GM12878 (cell line): ENCODE measurements at regions not wholly inside any gene's neighbourhood (a gene's known extent, or its start where the extent isn't known, plus 50 kb on each side); places are given as distances from the start of the nearest gene placed in this dataset.

Source experiments
- ATAC-seq: fragments of 200-7000 bp; cut with Tn5 transposase; 3 replicates; pipeline ENCODE4 v1.9.1; 2020; ENCODE audit warnings: mild to moderate bottlenecking, moderate library complexity
- BruUV-seq: library from RNA; stranded (reverse); fragments of 400-500 nt; replicated peaks from 2 replicates; lab custom pipeline; 2021; lab: Mats Ljungman, UMichigan
- CTCF ChIA-PET: fragments of 300-600 bp; sonication (Branson Sonifier 250); formaldehyde crosslinking; extraction: SDS; loops from one replicate; lab custom pipeline; 2021; ENCODE audit warnings: inconsistent platforms; lab: Yijun Ruan, JAX
- POLR2A ChIA-PET: fragments of 350-600 bp; formaldehyde crosslinking; extraction: SDS; loops from one replicate; lab custom pipeline; 2021; ENCODE audit warnings: inconsistent platforms; lab: Charles Lee
- RAD21 ChIA-PET: fragments of 300-600 bp; sonication (Branson Sonifier 250); formaldehyde crosslinking; loops from one replicate; lab custom pipeline; 2023; ENCODE audit warnings: antibody characterized with exemption; ENCODE audit not compliant: unreplicated experiment; lab: Charles Lee
- SMC1A ChIA-PET: fragments of 300-600 bp; sonication (Branson Sonifier 250); formaldehyde crosslinking; loops from one replicate; lab custom pipeline; 2023; ENCODE audit not compliant: unreplicated experiment, uncharacterized antibody; lab: Charles Lee
- DNase-seq: peaks from one replicate; pipeline ENCODE4 v3.0.0-alpha.2; 2011; ENCODE audit warnings: low read depth, low spot score
- FAIRE-seq: peaks from 3 replicates; lab custom pipeline; 2011; peaks lifted over from hg19 to GRCh38; lab: Jason Lieb, UNC
- H2AFZ ChIP-seq: 2 replicates; pipeline ENCODE4 v1.6.0; 2011; ENCODE audit warnings: low read depth, low read length, control low read depth; ENCODE audit not compliant: control insufficient read depth
- H3K27ac ChIP-seq: 2 replicates; pipeline ENCODE4 v1.5.1; 2011; ENCODE audit warnings: control low read depth; ENCODE audit not compliant: control insufficient read depth, insufficient read depth
- H3K27me3 ChIP-seq, 2 experiments: replicated peaks in 1 of 2; 2 replicates each; pipeline versions ENCODE4 v1.6.0 to v1.6.1; 2011; ENCODE audit warnings: low read length in 1 of 2; ENCODE audit not compliant: control insufficient read depth in 2 of 2, insufficient read depth in 2 of 2
- H3K36me3 ChIP-seq, 2 experiments: 2 replicates each; pipeline ENCODE4 v1.5.1; 2011; ENCODE audit warnings: low read length in 1 of 2; ENCODE audit not compliant: control insufficient read depth in 2 of 2, insufficient read depth in 2 of 2
- H3K4me1 ChIP-seq: 2 replicates; pipeline ENCODE4 v1.6.1; 2011; ENCODE audit warnings: mild to moderate bottlenecking, low read length, moderate library complexity, mixed read lengths; ENCODE audit not compliant: control insufficient read depth, insufficient read depth
- H3K4me2 ChIP-seq: 2 replicates; pipeline ENCODE4 v1.6.0; 2011; ENCODE audit warnings: control low read depth; ENCODE audit not compliant: control insufficient read depth, insufficient read depth
- H3K4me3 ChIP-seq: fragments of 200-600 bp; sonication (generic); 2 replicates; pipeline ENCODE4 v1.5.1; 2016
- H3K79me2 ChIP-seq: 2 replicates; pipeline ENCODE4 v1.6.0; 2011; ENCODE audit warnings: low read length; ENCODE audit not compliant: control insufficient read depth, insufficient read depth
- H3K9ac ChIP-seq: 2 replicates; pipeline ENCODE4 v1.8.0; 2011; ENCODE audit warnings: low read length, control low read depth, mixed read lengths; ENCODE audit not compliant: control insufficient read depth, insufficient read depth
- H3K9me3 ChIP-seq: replicated peaks from 3 replicates; pipeline ENCODE4 v1.5.1; 2011; ENCODE audit warnings: mild to moderate bottlenecking, low read length; ENCODE audit not compliant: control insufficient read depth, insufficient read depth
- H4K20me1 ChIP-seq: 2 replicates; pipeline ENCODE4 v1.6.0; 2011; ENCODE audit not compliant: control insufficient read depth, insufficient read depth
- CBX5 ChIP-seq: sonication (generic); IDR thresholded peaks from 2 replicates; pipeline ENCODE4 v1.6.1; 2016; ENCODE audit warnings: low read depth, moderate library complexity, mild to moderate bottlenecking, inconsistent platforms
- CEBPZ ChIP-seq: fragments of 150-350 bp; IDR thresholded peaks from 2 replicates; pipeline ENCODE4 v1.6.1; 2016; ENCODE audit warnings: low read depth, low read length
- CTCF ChIP-seq, 3 experiments: IDR thresholded peaks in 2 of 3; conservative IDR thresholded peaks in 1 of 3; 2 replicates each; pipeline ENCODE4 v1.5.1; 2011; ENCODE audit warnings: low read depth in 3 of 3, low read length in 3 of 3, mild to moderate bottlenecking in 3 of 3, control low read depth in 2 of 3, moderate library complexity in 2 of 3, inconsistent platforms in 1 of 3, mixed read lengths in 1 of 3; ENCODE audit not compliant: control insufficient read depth in 2 of 3, insufficient read depth in 1 of 3; ENCODE audit errors: extremely low read depth in 1 of 3
- FOXK2 ChIP-seq: fragments of 450-650 bp; IDR thresholded peaks from 2 replicates; pipeline ENCODE4 v1.6.1; 2017; ENCODE audit warnings: mild to moderate bottlenecking, moderate library complexity
- NFYB ChIP-seq: IDR thresholded peaks from 2 replicates; pipeline ENCODE4 v1.6.1; 2011; ENCODE audit warnings: low read depth, mild to moderate bottlenecking, low read length, improper control_type of control experiment, moderate library complexity; ENCODE audit not compliant: insufficient read depth
- NR2C1 ChIP-seq: fragments of 450-650 bp; IDR thresholded peaks from 2 replicates; pipeline ENCODE4 v1.6.1; 2017; ENCODE audit warnings: antibody characterized with exemption, mild to moderate bottlenecking, moderate library complexity
- NR2C2 ChIP-seq: IDR thresholded peaks from 2 replicates; pipeline ENCODE4 v1.6.1; 2011; ENCODE audit warnings: borderline replicate concordance, low read depth; ENCODE audit not compliant: control insufficient read depth, insufficient read length
- RAD51 ChIP-seq: fragments of 450-650 bp; IDR thresholded peaks from 2 replicates; pipeline ENCODE4 v1.6.1; 2016; ENCODE audit warnings: moderate library complexity, mild to moderate bottlenecking, inconsistent platforms
- ZNF687 ChIP-seq: fragments of 450-650 bp; IDR thresholded peaks from 2 replicates; pipeline ENCODE4 v1.6.1; 2017; ENCODE audit warnings: mild to moderate bottlenecking, moderate library complexity
- in situ Hi-C: fragments of 300-500 bp; cut with MboI; formaldehyde crosslinking; loops from 9 replicates; pipeline ENCODE4 v1.14.3; 2018; ENCODE audit warnings: mixed read lengths
- intact Hi-C: fragments of 100-400 bp; cut with micrococcal nuclease; formaldehyde crosslinking; loops from one replicate; pipeline ENCODE4 v1.14.2; 2022; ENCODE audit not compliant: unreplicated experiment

- no peak for TF ChIP-seq NFYB
- TF ChIP-seq CTCF (IDR thresholded peaks at IDR 0.05 in 2 of 3, conservative IDR thresholded peaks at IDR 0.05 in 1 of 3; ENCODE audit: control insufficient read depth in 2 of 3, extremely low read depth in 1 of 3, insufficient read depth in 1 of 3, low read depth in 3 of 3, low read length in 3 of 3): no peak
- no peak for TF ChIP-seq RAD51
These were observed 402.6 kb downstream of the C6orf118 start (continued) for GRCh38 chr6:164906766-164907165.

GRCh38 chr6:164905311-164905710 is 404.1 kb downstream of the C6orf118 start:
- no TSS peak for BruUV-seq
- no peak for ATAC-seq
- H3K36me3 ChIP-seq: no peaks in the 10 kb centered on the region
- ChIA-PET SMC1A (no interaction called here), RAD21 (no interaction called here), POLR2A (no interaction called here), CTCF (no interaction called here)
- no peaks in the 10 kb centered on the region for H3K79me2 ChIP-seq
- H4K20me1 ChIP-seq: no peaks in the 10 kb centered on the region
- intact Hi-C loops: no loop called here
- no peaks in the 10 kb centered on the region for H3K27me3 ChIP-seq
- FAIRE-seq: no peak
- no peak overlapping the region for H3K4me3 ChIP-seq
- TF ChIP-seq ZNF687: no peak
- TF ChIP-seq CBX5: no peak
- no peak for TF ChIP-seq CEBPZ
- no peak for TF ChIP-seq NR2C2
- no peak for TF ChIP-seq FOXK2
- no peak for TF ChIP-seq NR2C1
- H3K4me1 ChIP-seq: no peaks in the 10 kb centered on the region
- no peak overlapping the region for H3K27ac ChIP-seq
- no peak overlapping the region for H2AFZ ChIP-seq
- in situ Hi-C loops: no loop called here
- DNase-seq: no peak
- no peak overlapping the region for H3K4me2 ChIP-seq
- no peak overlapping the region for H3K9ac ChIP-seq
- no peaks in the 10 kb centered on the region for H3K9me3 ChIP-seq
